Vagina (tissue), 2 donors: ENCODE measurements at regions not wholly inside any gene's neighbourhood (a gene's known extent, or its start where the extent isn't known, plus 50 kb on each side); places are given as distances from the start of the nearest gene placed in this dataset.

Experiments
- DNase-seq, 2 donors: peaks; one replicate each; pipeline ENCODE4 v3.0.0-alpha.2; 2017; ENCODE audit errors: extremely low spot score in 2 of 2
- H3K27ac ChIP-seq: fragments of 200-600 bp; sonication (generic); one replicate; pipeline ENCODE4 v1.5.1; 2019
- H3K27me3 ChIP-seq: fragments of 200-600 bp; sonication (generic); one replicate; pipeline ENCODE4 v1.5.1; 2019
- H3K36me3 ChIP-seq, 2 donors: fragments of 200-600 bp; sonication (generic); one replicate each; pipeline ENCODE4 v1.5.1; 2017 to 2019
- H3K4me1 ChIP-seq: fragments of 200-600 bp; sonication (generic); one replicate; pipeline ENCODE4 v1.5.1; 2019
- H3K4me3 ChIP-seq, 2 donors: fragments of 200-600 bp; sonication (generic); 1 replicate in 1 of 2; 2 replicates in 1 of 2; pipeline ENCODE4 v1.5.1; 2016 to 2019
- H3K9me3 ChIP-seq: fragments of 200-600 bp; sonication (generic); one replicate; pipeline ENCODE4 v1.5.1; 2019
- POLR2A ChIP-seq, 2 donors: fragments of 450-650 bp; IDR thresholded peaks; one replicate each; pipeline ENCODE4 v1.6.1; 2017; ENCODE audit warnings: antibody characterized with exemption in 2 of 2, mild to moderate bottlenecking in 2 of 2, moderate library complexity in 2 of 2
- POLR2AphosphoS5 ChIP-seq, 2 donors: sonication (generic); formaldehyde crosslinking; IDR thresholded peaks; one replicate each; pipeline ENCODE4 v1.9.0; 2017; ENCODE audit warnings: antibody characterized with exemption in 2 of 2, mild to moderate bottlenecking in 2 of 2, low read depth in 1 of 2; ENCODE audit not compliant: insufficient read depth in 1 of 2
- intact Hi-C: fragments of 100-400 bp; cut with DNase I; formaldehyde crosslinking; loops from one replicate; pipeline ENCODE4 v1.15.1; 2023
- TF ChIP-seq, protein P1 (sequence below), 3 experiments: fragments of 450-650 bp in 2 of 3; fragments of 200-600 bp in 1 of 3; sonication (generic) in 1 of 3; IDR thresholded peaks; one replicate each; pipeline ENCODE4 v1.5.1; 2017 to 2019; ENCODE audit warnings: antibody characterized with exemption in 3 of 3, mild to moderate bottlenecking in 2 of 3, moderate library complexity in 2 of 3

DNA sequence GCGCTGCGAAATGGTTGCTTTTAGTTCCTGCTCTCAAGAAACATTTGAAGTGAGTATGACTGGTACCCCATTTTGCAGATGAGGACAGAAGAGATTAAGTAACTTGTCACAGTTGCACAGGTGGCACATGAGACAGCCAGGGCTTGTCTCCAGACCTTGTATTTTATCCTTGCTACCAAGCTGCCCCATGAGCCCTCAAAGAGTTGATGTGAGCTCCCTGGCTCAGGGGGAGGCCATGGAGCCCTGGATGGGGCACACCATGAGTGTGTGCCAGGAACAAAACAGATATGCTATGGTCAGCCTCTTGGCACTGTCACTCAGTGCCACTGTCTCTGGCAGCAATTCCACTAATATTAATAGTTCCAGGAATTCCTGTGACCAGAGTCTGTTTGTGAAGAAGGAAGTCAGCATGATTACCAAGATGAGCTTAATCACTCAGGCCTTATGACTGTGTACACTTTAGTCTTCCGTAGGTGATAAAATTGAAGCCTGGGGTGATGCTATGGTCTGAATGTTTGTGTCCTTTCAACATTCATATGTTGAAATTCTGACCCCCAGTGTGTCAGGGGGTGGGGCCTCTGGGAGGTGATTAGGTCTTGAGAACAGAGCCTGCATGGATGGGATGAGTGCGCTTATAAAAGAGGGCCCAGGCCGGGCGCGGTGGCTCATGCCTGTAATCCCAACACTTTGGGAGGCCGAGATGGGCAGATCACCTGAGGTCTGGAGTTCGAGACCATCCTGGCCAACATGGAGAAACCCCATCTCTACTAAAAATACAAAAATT, 806.8 kb downstream of the AACS start:
- DNase-seq = no peak
- Histone ChIP-seq H3K27me3 (no peaks in the 10 kb centered on the region), H3K4me3 (no peak overlapping the region), H3K4me1 (no peaks in the 10 kb centered on the region), H3K27ac (no peak overlapping the region), H3K36me3 (no peaks in the 10 kb centered on the region), H3K9me3 (no peaks in the 10 kb centered on the region)
- TF ChIP-seq, protein P1, sequence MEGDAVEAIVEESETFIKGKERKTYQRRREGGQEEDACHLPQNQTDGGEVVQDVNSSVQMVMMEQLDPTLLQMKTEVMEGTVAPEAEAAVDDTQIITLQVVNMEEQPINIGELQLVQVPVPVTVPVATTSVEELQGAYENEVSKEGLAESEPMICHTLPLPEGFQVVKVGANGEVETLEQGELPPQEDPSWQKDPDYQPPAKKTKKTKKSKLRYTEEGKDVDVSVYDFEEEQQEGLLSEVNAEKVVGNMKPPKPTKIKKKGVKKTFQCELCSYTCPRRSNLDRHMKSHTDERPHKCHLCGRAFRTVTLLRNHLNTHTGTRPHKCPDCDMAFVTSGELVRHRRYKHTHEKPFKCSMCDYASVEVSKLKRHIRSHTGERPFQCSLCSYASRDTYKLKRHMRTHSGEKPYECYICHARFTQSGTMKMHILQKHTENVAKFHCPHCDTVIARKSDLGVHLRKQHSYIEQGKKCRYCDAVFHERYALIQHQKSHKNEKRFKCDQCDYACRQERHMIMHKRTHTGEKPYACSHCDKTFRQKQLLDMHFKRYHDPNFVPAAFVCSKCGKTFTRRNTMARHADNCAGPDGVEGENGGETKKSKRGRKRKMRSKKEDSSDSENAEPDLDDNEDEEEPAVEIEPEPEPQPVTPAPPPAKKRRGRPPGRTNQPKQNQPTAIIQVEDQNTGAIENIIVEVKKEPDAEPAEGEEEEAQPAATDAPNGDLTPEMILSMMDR (IDR thresholded peaks at IDR 0.05) = no peak
- TF ChIP-seq POLR2AphosphoS5 (IDR thresholded peaks at IDR 0.05; ENCODE audit: insufficient read depth in 1 of 2, low read depth in 1 of 2) (no peak), POLR2A (IDR thresholded peaks at IDR 0.05) (no peak)
- intact Hi-C loops = no loop called here

DNA sequence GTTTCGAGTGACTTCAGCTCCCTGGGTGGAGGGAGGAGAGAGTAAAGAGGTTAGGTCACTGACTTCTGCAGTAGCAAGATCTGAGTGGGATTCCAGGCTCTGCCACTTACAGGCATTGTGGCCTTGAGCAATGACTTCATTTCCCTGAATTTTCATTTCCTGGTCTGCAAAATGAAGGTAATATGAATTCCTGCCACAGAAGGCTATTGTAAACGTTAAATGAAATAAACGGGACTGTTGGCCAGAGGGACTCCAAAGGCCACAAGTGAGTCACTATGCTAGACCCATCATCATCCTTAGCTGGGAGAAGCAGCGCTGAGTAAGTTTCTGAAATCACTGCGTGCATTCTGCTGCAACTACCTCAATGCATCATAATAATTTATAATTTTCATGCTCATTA, 807.8 kb downstream of the AACS start:
- TF ChIP-seq POLR2AphosphoS5 (IDR thresholded peaks at IDR 0.05; ENCODE audit: insufficient read depth in 1 of 2, low read depth in 1 of 2) (no peak), POLR2A (IDR thresholded peaks at IDR 0.05) (no peak)
- TF ChIP-seq, protein P1 (IDR thresholded peaks at IDR 0.05) = no peak
- intact Hi-C loops = no loop called here
- no peaks in the 10 kb centered on the region for H3K4me1 ChIP-seq

DNA sequence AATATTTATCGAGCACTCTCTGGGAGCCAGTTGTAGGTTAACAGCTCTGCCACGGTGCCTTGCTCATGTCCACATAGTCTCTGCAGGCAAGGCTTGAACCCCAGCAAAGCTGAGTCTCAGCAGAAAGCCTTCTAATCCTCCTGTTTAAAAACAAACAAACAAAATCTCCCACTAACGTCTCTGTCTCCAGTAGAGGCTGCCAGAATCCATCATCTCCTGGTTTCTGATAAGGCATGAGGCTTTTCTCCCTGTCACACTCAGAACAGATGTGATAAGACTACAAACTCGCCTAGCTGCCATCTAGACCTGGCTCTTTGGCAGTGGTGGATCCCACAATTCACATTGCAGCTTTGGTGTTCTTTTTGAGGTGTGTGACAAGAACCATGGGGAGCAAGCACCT, 813.2 kb downstream of the AACS start:
- Histone ChIP-seq H3K27me3 (no peaks in the 10 kb centered on the region), H3K4me1 (no peaks in the 10 kb centered on the region), H3K27ac (no peak overlapping the region), H3K4me3 (no peak overlapping the region), H3K36me3 (no peaks in the 10 kb centered on the region), H3K9me3 (no peaks in the 10 kb centered on the region)
- intact Hi-C loops = no loop called here
- DNase-seq = no peak
- TF ChIP-seq POLR2A (IDR thresholded peaks at IDR 0.05) = no peak
- TF ChIP-seq, protein P1 (IDR thresholded peaks at IDR 0.05) = no peak
- TF ChIP-seq POLR2AphosphoS5 (IDR thresholded peaks at IDR 0.05; ENCODE audit: insufficient read depth in 1 of 2, low read depth in 1 of 2) = no peak

More for the DNA sequence above, 807.8 kb downstream of the AACS start:
- no peak overlapping the region for H3K27ac ChIP-seq
- H3K27me3 ChIP-seq = no peaks in the 10 kb centered on the region
- DNase-seq = no peak
- no peaks in the 10 kb centered on the region for H3K9me3 ChIP-seq
- no peaks in the 10 kb centered on the region for H3K36me3 ChIP-seq
- no peak overlapping the region for H3K4me3 ChIP-seq

DNA sequence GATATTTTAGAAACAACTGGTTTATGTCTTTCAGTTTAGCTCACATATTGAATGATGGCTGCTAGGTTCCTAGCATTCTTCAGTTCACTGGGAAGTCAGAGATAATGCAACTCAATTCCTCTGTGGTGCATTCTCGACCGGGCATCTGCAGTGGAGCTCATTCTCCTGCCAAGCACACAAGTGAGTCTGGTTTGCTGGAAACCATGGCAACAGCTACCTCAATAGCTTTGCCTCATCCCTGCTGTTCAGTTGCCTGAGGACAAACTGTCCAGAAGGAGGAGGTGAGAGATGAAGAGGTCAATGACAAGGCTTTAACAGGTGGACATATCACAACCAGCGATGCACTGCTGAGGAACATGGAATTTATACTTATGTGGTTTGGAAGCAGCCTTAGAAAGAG, 816.9 kb downstream of the AACS start:
- Histone ChIP-seq H3K4me3 (no peak overlapping the region), H3K27ac (no peak overlapping the region), H3K9me3 (no peaks in the 10 kb centered on the region), H3K36me3 (no peaks in the 10 kb centered on the region), H3K4me1 (no peaks in the 10 kb centered on the region), H3K27me3 (no peaks in the 10 kb centered on the region)
- intact Hi-C loops = no loop called here
- DNase-seq = no peak
- TF ChIP-seq, protein P1 (IDR thresholded peaks at IDR 0.05) = no peak
- TF ChIP-seq POLR2A (IDR thresholded peaks at IDR 0.05) = no peak
- no peak for TF ChIP-seq POLR2AphosphoS5 (IDR thresholded peaks at IDR 0.05; ENCODE audit: insufficient read depth in 1 of 2, low read depth in 1 of 2)

DNA sequence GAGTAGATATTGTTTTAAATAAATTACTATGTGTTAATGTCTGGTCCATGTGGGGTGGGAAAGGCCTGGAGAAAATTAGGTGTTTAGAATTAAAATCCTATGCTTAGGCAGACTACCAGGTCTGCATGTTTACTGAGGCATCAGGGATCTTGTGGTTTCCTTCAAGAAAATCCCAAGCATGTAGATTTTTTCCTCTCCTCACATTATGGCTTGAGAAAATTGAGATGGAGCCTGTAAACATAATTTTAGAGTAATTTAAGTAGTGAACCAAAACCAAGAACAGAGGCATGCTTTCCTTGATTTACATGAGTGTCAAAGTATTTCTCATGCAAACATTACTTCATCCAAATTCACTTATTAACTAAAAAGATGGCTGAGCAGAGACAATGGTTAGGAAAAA, 823.7 kb downstream of the AACS start:
- no peaks in the 10 kb centered on the region for H3K27me3 ChIP-seq
- TF ChIP-seq, protein P1 (IDR thresholded peaks at IDR 0.05) = no peak
- TF ChIP-seq POLR2AphosphoS5 (IDR thresholded peaks at IDR 0.05; ENCODE audit: insufficient read depth in 1 of 2, low read depth in 1 of 2) = no peak
- no peak for TF ChIP-seq POLR2A (IDR thresholded peaks at IDR 0.05)
- intact Hi-C loops = no loop called here
- no peak overlapping the region for H3K4me3 ChIP-seq
- no peak overlapping the region for H3K27ac ChIP-seq
- H3K36me3 ChIP-seq = no peaks in the 10 kb centered on the region
- no peaks in the 10 kb centered on the region for H3K9me3 ChIP-seq
- no peaks in the 10 kb centered on the region for H3K4me1 ChIP-seq
- DNase-seq = no peak
